OCI-LY3 (cell line): ENCODE measurements at regions not wholly inside any gene's neighbourhood (a gene's known extent, or its start where the extent isn't known, plus 50 kb on each side); places are given as distances from the start of the nearest gene placed in this dataset.

Experiments used
- H2AFZ ChIP-seq: fragments of 200-600, 300-600 bp; shearing (Covaris generic); 2 replicates; pipeline ENCODE4 v1.6.0; 2014; ENCODE audit warnings: antibody characterized with exemption, low read depth, low read length
- H3K27ac ChIP-seq: fragments of 200-600, 300-600 bp; sonication (generic); 2 replicates; pipeline ENCODE4 v1.5.1; 2014; ENCODE audit warnings: mild to moderate bottlenecking, low read length, moderate library complexity, mixed read lengths
- H3K27me3 ChIP-seq: fragments of 200-600, 300-600 bp; sonication (generic); 2 replicates; pipeline ENCODE4 v1.6.1; 2014; ENCODE audit warnings: low read depth, low read length, mixed read lengths
- H3K36me3 ChIP-seq: fragments of 200-600, 300-600 bp; sonication (generic); replicated peaks from 2 replicates; pipeline ENCODE3; 2014; ENCODE audit warnings: low read depth, low read length, mixed read lengths
- H3K4me1 ChIP-seq: fragments of 300-600, 200-600 bp; sonication (generic); 2 replicates; pipeline ENCODE4 v1.6.1; 2014; ENCODE audit warnings: low read length, mixed read lengths
- H3K4me2 ChIP-seq: fragments of 200-600, 300-600 bp; sonication (generic); 2 replicates; pipeline ENCODE4 v1.6.1; 2014; ENCODE audit warnings: low read length, mixed read lengths
- H3K4me3 ChIP-seq: fragments of 300-600, 200-600 bp; sonication (generic); 2 replicates; pipeline ENCODE4 v1.5.1; 2014; ENCODE audit warnings: antibody characterized with exemption, mild to moderate bottlenecking, low read length, moderate library complexity
- H3K79me2 ChIP-seq: fragments of 300-600, 200-600 bp; shearing (Covaris generic); 2 replicates; pipeline ENCODE4 v1.6.1; 2014; ENCODE audit warnings: mild to moderate bottlenecking, low read length, mixed read lengths
- H3K9ac ChIP-seq: fragments of 300-600, 200-600 bp; shearing (Covaris generic); 2 replicates; pipeline ENCODE4 v1.6.0; 2014; ENCODE audit warnings: mild to moderate bottlenecking, low read length, moderate library complexity
- H3K9me3 ChIP-seq: fragments of 200-600, 300-600 bp; shearing (Covaris generic); 2 replicates; pipeline ENCODE4 v1.6.1; 2014; ENCODE audit warnings: low read length, mixed read lengths; ENCODE audit not compliant: insufficient read depth
- H4K20me1 ChIP-seq: fragments of 200-600, 300-600 bp; sonication (generic); 2 replicates; pipeline ENCODE4 v1.6.1; 2016; ENCODE audit warnings: low read length, mixed read lengths; ENCODE audit not compliant: insufficient read depth
- CTCF ChIP-seq: fragments of 200-600, 300-600 bp; sonication (generic); IDR thresholded peaks from 2 replicates; pipeline ENCODE4 v1.5.1; 2014; ENCODE audit warnings: antibody characterized with exemption, low read length, low read depth
- EZH2phosphoT487 ChIP-seq: fragments of 200-600 bp; shearing (Covaris generic); IDR thresholded peaks from 2 replicates; pipeline ENCODE4 v1.6.1; 2018; ENCODE audit warnings: antibody characterized with exemption, mixed run types, low read depth

GRCh38 chr12:25781232-25781631, 177.2 kb upstream of the RASSF8 start:
- H3K36me3 ChIP-seq: no peaks in the 10 kb centered on the region
- no peak overlapping the region for H3K4me3 ChIP-seq
- no peak overlapping the region for H3K9ac ChIP-seq
- H3K27ac ChIP-seq: no peak overlapping the region
- H4K20me1 ChIP-seq: no peaks in the 10 kb centered on the region
- no peaks in the 10 kb centered on the region for H3K79me2 ChIP-seq
- H3K4me2 ChIP-seq: no peak overlapping the region
- H2AFZ ChIP-seq: no peak overlapping the region
- H3K27me3 ChIP-seq: 0 out of 2 replicates have a peak, but pooled peaks cover 2% of the 10 kb centered on the region
- H3K4me1 ChIP-seq: no peaks in the 10 kb centered on the region
- no peak for TF ChIP-seq CTCF
- no peak for TF ChIP-seq EZH2phosphoT487
- H3K9me3 ChIP-seq: no peaks in the 10 kb centered on the region

GRCh38 chr12:25783566-25783965, 174.9 kb upstream of the RASSF8 start:
- no peak overlapping the region for H3K4me3 ChIP-seq
- TF ChIP-seq CTCF: no peak
- TF ChIP-seq EZH2phosphoT487: no peak
- no peaks in the 10 kb centered on the region for H3K9me3 ChIP-seq
- H3K36me3 ChIP-seq: no peaks in the 10 kb centered on the region
- no peak overlapping the region for H3K27ac ChIP-seq
- H4K20me1 ChIP-seq: no peaks in the 10 kb centered on the region
- no peak overlapping the region for H2AFZ ChIP-seq
- no peaks in the 10 kb centered on the region for H3K4me1 ChIP-seq
- no peak overlapping the region for H3K9ac ChIP-seq
- no peak overlapping the region for H3K4me2 ChIP-seq
- H3K27me3 ChIP-seq: no peaks in the 10 kb centered on the region
- no peaks in the 10 kb centered on the region for H3K79me2 ChIP-seq

- no peaks in the 10 kb centered on the region for H3K79me2 ChIP-seq
Observed at GRCh38 chr12:25784669-25785068, 173.8 kb upstream of the RASSF8 start.

GRCh38 chr12:25785134-25785533, 173.3 kb upstream of the RASSF8 start:
- no peaks in the 10 kb centered on the region for H3K9me3 ChIP-seq
- TF ChIP-seq CTCF: no peak
- no peak for TF ChIP-seq EZH2phosphoT487
- H3K27ac ChIP-seq: no peak overlapping the region
- H2AFZ ChIP-seq: no peak overlapping the region
- H3K4me3 ChIP-seq: no peak overlapping the region
- no peak overlapping the region for H3K4me2 ChIP-seq
- H3K36me3 ChIP-seq: no peaks in the 10 kb centered on the region
- H3K79me2 ChIP-seq: no peaks in the 10 kb centered on the region
- H3K4me1 ChIP-seq: no peaks in the 10 kb centered on the region
- H4K20me1 ChIP-seq: no peaks in the 10 kb centered on the region
- H3K9ac ChIP-seq: no peak overlapping the region
- no peaks in the 10 kb centered on the region for H3K27me3 ChIP-seq

More at GRCh38 chr12:25784669-25785068, 173.8 kb upstream of the RASSF8 start:
- TF ChIP-seq CTCF: no peak
- TF ChIP-seq EZH2phosphoT487: no peak
- no peaks in the 10 kb centered on the region for H3K36me3 ChIP-seq
- no peaks in the 10 kb centered on the region for H3K4me1 ChIP-seq
- H3K4me2 ChIP-seq: no peak overlapping the region
- H2AFZ ChIP-seq: no peak overlapping the region
- H3K27me3 ChIP-seq: no peaks in the 10 kb centered on the region
- no peak overlapping the region for H3K9ac ChIP-seq
- H3K9me3 ChIP-seq: no peaks in the 10 kb centered on the region
- no peaks in the 10 kb centered on the region for H4K20me1 ChIP-seq
- no peak overlapping the region for H3K4me3 ChIP-seq
- no peak overlapping the region for H3K27ac ChIP-seq
